H1 (cell line): ENCODE measurements at regions not wholly inside any gene's neighbourhood (a gene's known extent, or its start where the extent isn't known, plus 50 kb on each side); places are given as distances from the start of the nearest gene placed in this dataset.

ENCODE experiments used
- CTCF ChIA-PET: fragments of 300-600 bp; sonication (Branson Sonifier 250); formaldehyde crosslinking; loops from one replicate; lab custom pipeline; 2021; ENCODE audit not compliant: partially characterized antibody; lab: Charles Lee
- POLR2A ChIA-PET: fragments of 300-600 bp; sonication (Branson Sonifier 250); formaldehyde crosslinking; loops from one replicate; lab custom pipeline; 2021; ENCODE audit warnings: inconsistent platforms; ENCODE audit not compliant: partially characterized antibody; lab: Charles Lee
- DNase-seq, 2 experiments: peaks; one replicate each; pipeline versions ENCODE4 v3.0.0 to v3.0.0-alpha.2; 2010 to 2022; ENCODE audit warnings: low spot score in 2 of 2, low read depth in 1 of 2, mixed read lengths in 1 of 2
- FAIRE-seq: peaks from 2 replicates; lab custom pipeline; 2011; peaks lifted over from hg19 to GRCh38; lab: Jason Lieb, UNC
- H2AFZ ChIP-seq: 2 replicates; pipeline ENCODE4 v1.8.1; 2012; ENCODE audit warnings: low read length, inconsistent platforms
- H2AK5ac ChIP-seq: 2 replicates; pipeline ENCODE4 v1.6.1; 2013; ENCODE audit warnings: low read depth, low read length
- H2BK120ac ChIP-seq: replicated peaks from 2 replicates; pipeline ENCODE3; 2013; ENCODE audit warnings: low read depth, low read length, inconsistent platforms
- H2BK12ac ChIP-seq: 2 replicates; pipeline ENCODE4 v1.6.1; 2013; ENCODE audit warnings: low read depth, low read length
- H2BK15ac ChIP-seq: 2 replicates; pipeline ENCODE4 v1.6.1; 2013; ENCODE audit warnings: low read length
- H2BK20ac ChIP-seq: 2 replicates; pipeline ENCODE4 v1.6.1; 2013; ENCODE audit warnings: low read length
- H2BK5ac ChIP-seq: 2 replicates; pipeline ENCODE4 v1.6.1; 2013; ENCODE audit warnings: low read depth, low read length
- H3K14ac ChIP-seq: 2 replicates; pipeline ENCODE4 v1.6.1; 2013; ENCODE audit warnings: inconsistent platforms; ENCODE audit not compliant: insufficient read length
- H3K18ac ChIP-seq: 2 replicates; pipeline ENCODE4 v1.6.1; 2013; ENCODE audit warnings: low read length; ENCODE audit errors: extremely low read depth
- H3K23ac ChIP-seq: 2 replicates; pipeline ENCODE4 v1.6.1; 2013; ENCODE audit warnings: inconsistent platforms; ENCODE audit not compliant: insufficient read length
- H3K23me2 ChIP-seq: 2 replicates; pipeline ENCODE4 v1.6.1; 2013; ENCODE audit warnings: low read depth, low read length
- H3K27ac ChIP-seq: 2 replicates; pipeline ENCODE4 v1.6.1; 2011; ENCODE audit warnings: low read depth, low read length, inconsistent platforms
- H3K27me3 ChIP-seq, 4 experiments: replicated peaks in 1 of 4; 1 replicate in 1 of 4; 2 replicates in 3 of 4; pipeline versions ENCODE4 v1.6.1 to v1.8.1; 2011 to 2013; ENCODE audit warnings: low read length in 3 of 4, mild to moderate bottlenecking in 3 of 4, inconsistent platforms in 2 of 4, mixed read lengths in 2 of 4, moderate library complexity in 1 of 4; ENCODE audit not compliant: control insufficient read depth in 3 of 4, insufficient read depth in 3 of 4; ENCODE audit errors: extremely low read depth in 1 of 4
- H3K36me3 ChIP-seq, 4 experiments: 2 replicates each; pipeline versions ENCODE4 v1.6.1 to v1.8.1; 2011 to 2013; ENCODE audit warnings: mild to moderate bottlenecking in 4 of 4, low read length in 3 of 4, moderate library complexity in 2 of 4, control low read depth in 1 of 4, inconsistent platforms in 1 of 4; ENCODE audit not compliant: insufficient read depth in 4 of 4, control insufficient read depth in 2 of 4
- H3K4ac ChIP-seq: replicated peaks from 2 replicates; pipeline ENCODE3; 2013; ENCODE audit warnings: low read length, low read depth, mixed read lengths, inconsistent platforms; ENCODE audit not compliant: insufficient read length
- H3K4me1 ChIP-seq, 4 experiments: replicated peaks in 1 of 4; 1 replicate in 1 of 4; 2 replicates in 3 of 4; pipeline versions ENCODE4 v1.6.1 to v1.8.1; 2011 to 2013; ENCODE audit warnings: low read length in 3 of 4, inconsistent platforms in 2 of 4, mixed read lengths in 1 of 4; ENCODE audit not compliant: insufficient read depth in 4 of 4, control insufficient read depth in 3 of 4
- H3K4me2 ChIP-seq, 2 experiments: 2 replicates each; pipeline versions ENCODE4 v1.6.1 to v1.8.1; 2011 to 2013; ENCODE audit warnings: low read depth in 2 of 2, low read length in 2 of 2, control low read depth in 1 of 2, inconsistent platforms in 1 of 2, mild to moderate bottlenecking in 1 of 2; ENCODE audit not compliant: insufficient read depth in 1 of 2
- H3K4me3 ChIP-seq, 4 experiments: fragments of 200-600, 300-600 bp in 1 of 4; sonication (generic), shearing (Covaris generic), sonication (Bioruptor Twin) in 1 of 4; 2 replicates each; pipeline versions ENCODE4 v1.5.1 to v1.8.1; 2011 to 2016; ENCODE audit warnings: low read length in 4 of 4, low read depth in 3 of 4, control low read depth in 2 of 4, inconsistent platforms in 2 of 4, mild to moderate bottlenecking in 2 of 4, mixed read lengths in 1 of 4, moderate library complexity in 1 of 4; ENCODE audit not compliant: insufficient read depth in 2 of 4; ENCODE audit errors: extremely low read depth in 1 of 4
- H3K56ac ChIP-seq: replicated peaks from 2 replicates; pipeline ENCODE3; 2013; ENCODE audit warnings: low read depth, mild to moderate bottlenecking, mixed read lengths, low read length, inconsistent platforms; ENCODE audit not compliant: insufficient read length
- H3K79me1 ChIP-seq: 2 replicates; pipeline ENCODE4 v1.6.1; 2013; ENCODE audit warnings: low read depth, low read length, control low read depth
- H3K79me2 ChIP-seq, 2 experiments: 2 replicates each; pipeline versions ENCODE4 v1.6.1 to v1.8.1; 2012 to 2013; ENCODE audit warnings: low read length in 2 of 2, mild to moderate bottlenecking in 2 of 2, inconsistent platforms in 1 of 2; ENCODE audit not compliant: insufficient read depth in 2 of 2, control insufficient read depth in 1 of 2
- H3K9ac ChIP-seq, 4 experiments: replicated peaks in 1 of 4; 1 replicate in 1 of 4; 2 replicates in 3 of 4; pipeline versions ENCODE4 v1.6.1 to v1.8.1; 2011 to 2013; ENCODE audit warnings: low read depth in 3 of 4, low read length in 3 of 4, control low read depth in 2 of 4, mild to moderate bottlenecking in 2 of 4, moderate library complexity in 2 of 4, inconsistent platforms in 1 of 4; ENCODE audit errors: extremely low read depth in 1 of 4
- H3K9me3 ChIP-seq, 2 experiments: 2 replicates each; pipeline versions ENCODE4 v1.6.1 to v1.8.1; 2012 to 2013; ENCODE audit warnings: mild to moderate bottlenecking in 2 of 2, moderate library complexity in 2 of 2, control low read depth in 1 of 2, inconsistent platforms in 1 of 2, low read depth in 1 of 2, low read length in 1 of 2, mixed read lengths in 1 of 2; ENCODE audit not compliant: insufficient read depth in 2 of 2
- H4K20me1 ChIP-seq, 2 experiments: replicated peaks in 1 of 2; 2 replicates each; pipeline versions ENCODE3 to v1.8.1; 2011 to 2013; ENCODE audit warnings: inconsistent platforms in 2 of 2, low read length in 2 of 2, mild to moderate bottlenecking in 1 of 2; ENCODE audit not compliant: insufficient read depth in 2 of 2, control insufficient read depth in 1 of 2
- H4K5ac ChIP-seq: 2 replicates; pipeline ENCODE4 v1.6.1; 2013; ENCODE audit warnings: low read length, low read depth, mixed read lengths, inconsistent platforms; ENCODE audit not compliant: insufficient read length
- H4K8ac ChIP-seq: 2 replicates; pipeline ENCODE4 v1.8.0; 2013; ENCODE audit warnings: mild to moderate bottlenecking, moderate library complexity, low read length, inconsistent platforms; ENCODE audit not compliant: insufficient read depth; ENCODE audit errors: extremely low read depth
- H4K91ac ChIP-seq: replicated peaks from 2 replicates; pipeline ENCODE3; 2013; ENCODE audit warnings: low read length, mixed read lengths, inconsistent platforms; ENCODE audit not compliant: insufficient read length
- CTBP2 ChIP-seq: IDR thresholded peaks from 2 replicates; pipeline ENCODE4 v1.7.0; 2011; ENCODE audit warnings: borderline replicate concordance, mild to moderate bottlenecking, moderate library complexity, mixed read lengths, low read length; ENCODE audit not compliant: insufficient read depth, insufficient read length
- JUND ChIP-seq: IDR thresholded peaks from 2 replicates; pipeline ENCODE4 v1.6.1; 2011; ENCODE audit warnings: mild to moderate bottlenecking, improper control_type of control experiment, low read length
- KDM4A ChIP-seq: IDR thresholded peaks from one replicate; pipeline ENCODE4 v1.7.1; 2012; ENCODE audit warnings: low read depth, mild to moderate bottlenecking, moderate library complexity, low read length, inconsistent platforms; ENCODE audit not compliant: severe bottlenecking
- RNF2 ChIP-seq: fragments of 200-900, 300-1000 bp; sonication (generic); IDR thresholded peaks from 2 replicates; pipeline ENCODE4 v1.7.1; 2016; ENCODE audit warnings: borderline replicate concordance, low read depth, mild to moderate bottlenecking, antibody characterized with exemption, low read length; ENCODE audit not compliant: poor library complexity, severe bottlenecking; ENCODE audit errors: missing control alignments
- RXRA ChIP-seq: IDR thresholded peaks from 2 replicates; pipeline ENCODE4 v1.6.1; 2011; ENCODE audit warnings: low read depth, mild to moderate bottlenecking, low read length, moderate library complexity; ENCODE audit not compliant: insufficient read depth
- SRF ChIP-seq: IDR thresholded peaks from 2 replicates; pipeline ENCODE4 v1.6.1; 2011; ENCODE audit warnings: mild to moderate bottlenecking, low read depth, low read length, moderate library complexity
- TBP ChIP-seq: IDR thresholded peaks from 2 replicates; pipeline ENCODE4 v1.6.1; 2011; ENCODE audit warnings: low read depth, low read length, improper control_type of control experiment
- WGBS, 2 experiments: shearing (Covaris generic) in 1 of 2; methylation state at CpG; one replicate each; pipeline versions ENCODE4 v1.1.6 to v1.1.7; 2013 to 2015; ENCODE audit warnings: low lambda C conversion rate in 2 of 2, mixed read lengths in 2 of 2, inconsistent platforms in 1 of 2, low coverage in 1 of 2, missing lambda C conversion rate in 1 of 2; ENCODE audit not compliant: insufficient replicate concordance in 2 of 2, insufficient coverage in 1 of 2, insufficient read length in 1 of 2; ENCODE audit errors: extremely low coverage in 1 of 2, missing lambda C conversion rate in 1 of 2; 5-methylcytosine and 5-hydroxymethylcytosine counted together
- TF ChIP-seq, protein P1 (sequence below): IDR thresholded peaks from 2 replicates; pipeline ENCODE4 v1.6.1; 2012; ENCODE audit warnings: low read length, inconsistent platforms

DNA sequence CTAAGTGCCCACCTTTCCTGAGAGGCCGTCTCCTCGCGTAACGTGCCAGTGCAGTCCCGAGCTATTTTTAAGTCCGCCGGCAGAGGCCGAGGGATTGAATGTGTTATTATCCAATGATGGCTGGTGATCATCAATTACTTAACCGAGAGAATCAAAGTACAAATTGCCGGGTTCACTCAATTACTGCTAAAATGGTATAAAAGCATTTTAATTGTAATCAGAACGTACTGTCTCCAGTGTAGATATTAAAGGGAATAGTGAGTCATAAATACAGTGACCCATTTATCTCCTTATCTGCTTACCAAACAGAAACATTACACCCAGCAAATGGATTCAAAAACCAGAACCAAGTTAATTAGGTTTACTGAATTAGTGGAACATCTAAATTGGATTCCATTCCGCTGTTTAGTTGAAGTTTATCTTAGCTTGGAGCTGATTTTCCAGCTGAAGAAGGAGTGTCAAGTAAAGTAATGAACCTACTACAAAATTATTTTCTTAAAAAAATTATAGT, 334.9 kb downstream of the BRD1 start:
- no peak overlapping the region for H3K4me3 ChIP-seq
- H4K5ac ChIP-seq: no peak overlapping the region
- H2BK15ac ChIP-seq: no peak overlapping the region
- H4K20me1 ChIP-seq: no peaks in the 10 kb centered on the region
- H3K27ac ChIP-seq: no peak overlapping the region
- H2BK12ac ChIP-seq: no peak overlapping the region
- CTCF ChIA-PET: interaction anchor here (1.8 kb wide), 1 partner anchor 56 kb away, joined by 6 read pairs; no protein-coding TSS in a partner anchor
- no peak overlapping the region for H3K9ac ChIP-seq
- no peaks in the 10 kb centered on the region for H3K23me2 ChIP-seq
- no peak overlapping the region for H2AK5ac ChIP-seq
- no peak overlapping the region for H4K8ac ChIP-seq
- no peak overlapping the region for H3K18ac ChIP-seq
- no peaks in the 10 kb centered on the region for H3K36me3 ChIP-seq
- no peak overlapping the region for H3K23ac ChIP-seq
- no peak overlapping the region for H3K4ac ChIP-seq
- no peak overlapping the region for H2AFZ ChIP-seq
- no peaks in the 10 kb centered on the region for H3K9me3 ChIP-seq
- WGBS, 2 experiments: 93% methylated on average over 12 of the region's 12 CpGs; no CpG with 5 or more reads in 1 of the 2 experiments
- no peaks in the 10 kb centered on the region for H3K79me1 ChIP-seq
- H2BK20ac ChIP-seq: no peak overlapping the region
- peaks cover 0 to 11% (median 3%) of the 10 kb centered on the region in 4 experiments; a peak in 5 of 7 replicates for H3K4me1 ChIP-seq
- H3K79me2 ChIP-seq: no peaks in the 10 kb centered on the region; a peak in 1 of 4 replicates
- H4K91ac ChIP-seq: no peak overlapping the region
- DNase-seq: no peak
- POLR2A ChIA-PET: no interaction called here
- no peaks in the 10 kb centered on the region for H3K27me3 ChIP-seq
- no peak for FAIRE-seq
- H3K14ac ChIP-seq: no peak overlapping the region
- no peak overlapping the region for H3K56ac ChIP-seq
- no peak overlapping the region for H2BK120ac ChIP-seq
- H2BK5ac ChIP-seq: no peak overlapping the region
- H3K4me2 ChIP-seq: no peak overlapping the region
- no peak for TF ChIP-seq KDM4A
- TF ChIP-seq RXRA: no peak
- TF ChIP-seq, protein P1, sequence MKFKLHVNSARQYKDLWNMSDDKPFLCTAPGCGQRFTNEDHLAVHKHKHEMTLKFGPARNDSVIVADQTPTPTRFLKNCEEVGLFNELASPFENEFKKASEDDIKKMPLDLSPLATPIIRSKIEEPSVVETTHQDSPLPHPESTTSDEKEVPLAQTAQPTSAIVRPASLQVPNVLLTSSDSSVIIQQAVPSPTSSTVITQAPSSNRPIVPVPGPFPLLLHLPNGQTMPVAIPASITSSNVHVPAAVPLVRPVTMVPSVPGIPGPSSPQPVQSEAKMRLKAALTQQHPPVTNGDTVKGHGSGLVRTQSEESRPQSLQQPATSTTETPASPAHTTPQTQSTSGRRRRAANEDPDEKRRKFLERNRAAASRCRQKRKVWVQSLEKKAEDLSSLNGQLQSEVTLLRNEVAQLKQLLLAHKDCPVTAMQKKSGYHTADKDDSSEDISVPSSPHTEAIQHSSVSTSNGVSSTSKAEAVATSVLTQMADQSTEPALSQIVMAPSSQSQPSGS: no peak
- no peak for TF ChIP-seq CTBP2
- TF ChIP-seq TBP: no peak
- no peak for TF ChIP-seq JUND
- no peak for TF ChIP-seq RNF2
- no peak for TF ChIP-seq SRF
